HG02642 (cell line): ENCODE measurements at regions not wholly inside any gene's neighbourhood (a gene's known extent, or its start where the extent isn't known, plus 50 kb on each side); places are given as distances from the start of the nearest gene placed in this dataset.
"Not testable (repeated sequence)": the region's sequence is repeated elsewhere in the genome, so short reads cannot be mapped to it uniquely, and the experiment has no call there.

Source experiments
- ATAC-seq: cut with Tn5 transposase; IDR thresholded peaks from one replicate; pipeline ENCODE4 v1.9.1; 2021; ENCODE audit warnings: mild to moderate bottlenecking; ENCODE audit not compliant: unreplicated experiment, poor library complexity

DNA sequence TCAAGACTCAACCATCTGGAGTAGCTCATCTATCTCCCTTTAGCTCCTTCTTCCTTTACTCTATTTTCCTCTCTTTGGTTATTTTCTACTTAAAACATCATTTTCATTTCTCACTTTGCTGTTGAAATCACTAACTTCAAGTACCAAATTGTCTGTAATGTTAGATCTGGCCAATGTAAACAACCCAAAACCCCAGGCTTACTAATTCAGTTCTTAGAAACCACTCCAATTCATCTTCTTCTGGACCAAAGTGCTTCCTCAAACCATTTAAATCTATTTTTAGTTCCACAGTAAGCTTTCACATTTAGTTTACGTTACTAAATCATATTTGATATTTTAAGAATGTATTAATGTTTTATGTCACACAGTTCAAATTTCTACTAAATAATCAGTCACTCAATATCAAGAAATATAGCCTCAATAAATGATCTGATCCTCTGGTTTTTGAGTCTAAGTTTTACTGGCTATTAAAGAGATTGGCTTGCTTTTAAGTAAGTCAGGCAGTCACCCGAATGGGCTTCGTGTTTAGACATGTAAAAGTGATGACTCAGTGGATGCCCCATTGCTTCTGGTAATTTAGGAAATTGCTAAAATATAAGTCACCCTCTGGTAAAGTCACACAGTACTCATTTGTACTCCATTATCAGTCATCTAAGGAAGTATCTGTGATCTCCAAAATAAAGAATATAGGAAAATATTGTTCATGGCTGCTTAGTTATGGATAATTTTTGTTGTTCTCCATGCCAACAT lies 527.2 kb upstream of the SOX11 start:
- no peak for ATAC-seq

DNA sequence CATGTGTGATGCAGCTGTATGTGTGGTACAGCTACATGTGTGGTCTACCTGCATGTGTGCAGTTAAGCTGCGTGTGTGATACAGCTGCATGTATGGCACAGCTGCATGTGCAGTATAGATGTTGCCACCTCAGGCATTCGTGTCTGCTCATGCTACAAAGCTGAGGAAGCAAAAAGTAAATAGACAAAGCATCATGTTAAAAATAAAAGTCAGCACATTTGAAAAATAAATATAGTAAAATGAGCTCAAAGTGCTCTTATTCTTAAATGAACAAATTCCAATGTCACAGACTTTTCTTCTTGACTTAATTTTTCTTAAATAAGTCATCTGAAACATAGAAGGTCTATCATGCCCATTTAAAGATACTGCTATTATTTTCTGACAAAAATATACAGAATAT lies 519.3 kb upstream of the SOX11 start:
- no peak for ATAC-seq

DNA sequence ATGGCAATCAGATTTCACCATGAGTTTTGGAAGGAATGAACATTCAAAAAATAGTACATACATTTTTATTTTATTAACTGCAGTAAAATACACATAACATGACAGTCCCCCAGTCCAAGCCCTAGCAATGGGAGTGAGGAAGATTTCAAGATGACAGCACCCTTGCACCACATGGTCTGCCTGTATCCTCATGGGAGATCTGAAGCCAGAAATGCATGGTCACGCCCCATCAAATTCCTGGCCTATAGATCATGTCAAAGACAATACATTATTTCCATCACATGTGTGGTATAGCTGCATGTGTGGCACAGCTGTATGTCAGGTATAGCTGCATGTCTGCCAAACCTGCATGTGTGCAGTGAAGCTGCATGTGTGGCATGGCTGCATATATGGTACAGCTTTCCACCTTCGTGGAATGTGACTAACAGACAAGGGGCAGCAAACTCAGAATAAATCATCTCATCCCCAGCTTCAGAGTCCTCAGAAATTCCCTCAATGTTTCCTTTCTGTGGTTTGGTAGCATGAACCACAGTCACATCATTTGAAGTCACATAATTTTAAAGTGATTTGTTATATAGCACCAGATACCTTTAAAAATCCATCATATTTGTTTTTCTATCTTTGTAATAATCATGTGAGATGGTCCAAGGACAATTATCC lies 518.2 kb upstream of the SOX11 start:
- no peak for ATAC-seq

DNA sequence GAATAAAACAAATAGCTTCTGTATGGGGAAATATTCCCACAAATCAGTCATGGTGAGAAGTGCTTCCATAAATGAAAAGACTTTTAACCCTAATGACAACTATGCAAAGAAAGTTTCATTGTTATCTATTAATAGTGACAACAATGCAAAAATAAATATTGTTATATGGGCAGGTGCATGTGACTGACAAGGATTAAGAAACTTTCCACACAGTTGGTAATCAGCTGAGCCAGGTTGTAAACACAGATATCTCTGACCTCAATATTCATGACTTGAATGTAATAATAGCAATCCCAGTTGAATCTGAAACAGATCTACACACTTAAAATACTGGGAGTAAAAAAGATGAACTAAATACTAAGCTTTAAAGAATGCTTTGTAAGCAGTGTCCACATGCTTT lies 517.0 kb upstream of the SOX11 start:
- no peak for ATAC-seq

DNA sequence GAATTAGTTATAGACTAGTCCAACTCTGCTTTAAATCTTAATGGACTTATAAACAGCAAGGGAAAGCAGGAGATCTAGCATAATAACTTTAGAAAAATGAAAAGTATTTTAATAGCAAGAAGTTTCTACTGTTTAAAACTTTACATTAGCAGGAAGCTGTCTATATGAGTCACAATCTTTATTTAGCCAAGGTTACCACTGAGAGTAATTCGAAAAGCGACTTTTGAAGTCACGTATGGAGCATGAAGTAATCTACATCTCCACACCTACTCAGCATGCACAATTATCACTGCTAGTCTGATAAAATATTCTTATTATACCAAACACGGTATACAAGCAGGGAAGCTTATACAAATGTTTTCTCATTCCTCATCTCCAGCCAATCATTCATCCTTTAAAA lies 515.4 kb upstream of the SOX11 start:
- ATAC-seq, result no peak

DNA sequence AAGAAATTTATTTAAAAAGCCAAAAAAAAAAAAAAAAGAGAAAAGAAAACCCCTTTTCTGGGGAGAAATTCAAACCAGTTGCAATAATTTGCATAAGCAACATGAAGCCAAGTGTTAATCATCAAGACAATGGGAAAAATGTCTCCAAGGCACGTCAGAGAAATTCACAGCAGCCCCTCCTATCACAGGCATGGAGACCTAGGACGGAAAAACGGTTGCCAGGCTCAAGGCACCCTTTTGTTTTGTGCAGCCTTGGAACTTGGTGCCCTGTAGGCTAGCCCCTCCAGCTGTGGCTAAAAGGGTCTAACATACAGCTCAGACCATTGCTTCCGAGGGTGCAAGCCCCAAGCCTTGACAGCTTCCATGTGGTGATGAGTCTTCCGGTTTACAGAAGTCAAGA lies 509.2 kb upstream of the SOX11 start:
- no peak for ATAC-seq

DNA sequence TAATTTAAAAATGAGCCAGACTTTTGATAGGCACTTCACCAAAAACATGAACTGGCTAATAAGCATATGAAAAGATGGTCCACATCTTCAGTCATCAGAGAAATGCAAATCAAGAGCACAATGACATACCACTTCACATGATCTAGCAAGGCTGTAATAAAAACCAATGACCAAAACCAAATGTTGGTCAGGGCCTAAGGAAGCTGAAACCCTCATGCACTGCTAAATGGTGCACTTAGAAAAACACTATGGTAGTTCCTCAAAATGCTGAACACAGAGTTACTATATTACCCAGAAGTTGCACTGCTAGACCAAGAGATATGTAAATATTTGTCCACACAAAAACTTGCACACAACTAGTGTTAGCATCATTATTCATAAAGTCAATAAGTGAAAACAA lies 504.9 kb upstream of the SOX11 start:
- ATAC-seq, result no peak

DNA sequence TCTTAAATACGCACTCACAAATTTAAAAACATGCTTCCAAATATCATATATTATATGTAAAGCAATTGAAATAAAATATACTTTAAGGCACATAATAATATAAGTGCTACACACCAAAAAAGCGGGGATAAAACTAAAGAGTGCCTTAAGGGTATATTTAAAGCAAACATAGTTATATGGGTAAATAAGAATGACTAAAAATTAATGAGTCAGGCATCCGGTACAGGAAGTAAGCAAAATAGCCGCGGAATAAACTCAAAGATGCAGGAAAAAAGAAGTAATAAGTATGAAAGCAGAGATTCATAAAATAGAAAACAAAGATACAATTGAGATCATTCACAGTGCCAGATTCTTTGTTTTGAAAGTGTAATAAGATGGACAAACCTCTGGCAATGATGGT lies 503.5 kb upstream of the SOX11 start:
- ATAC-seq, result no peak

DNA sequence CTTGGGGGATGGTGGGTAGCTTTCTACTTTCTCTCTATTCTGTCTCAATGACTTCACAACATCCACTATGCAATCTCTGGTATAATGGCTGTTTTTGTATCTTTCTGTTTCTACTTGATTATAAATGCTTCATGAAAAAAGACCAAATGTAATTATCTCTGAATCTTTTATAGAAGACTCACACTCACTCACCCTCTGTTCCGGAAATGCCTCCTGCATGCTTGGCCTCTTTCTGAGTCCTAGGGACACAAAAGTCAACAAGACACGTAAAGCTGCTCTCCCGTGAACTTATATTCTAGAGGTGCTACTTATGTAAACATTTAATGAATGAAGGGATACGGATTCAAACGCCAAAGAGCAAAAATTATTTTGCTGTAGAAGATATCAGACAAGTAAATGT lies 502.2 kb upstream of the SOX11 start:
- no peak for ATAC-seq

DNA sequence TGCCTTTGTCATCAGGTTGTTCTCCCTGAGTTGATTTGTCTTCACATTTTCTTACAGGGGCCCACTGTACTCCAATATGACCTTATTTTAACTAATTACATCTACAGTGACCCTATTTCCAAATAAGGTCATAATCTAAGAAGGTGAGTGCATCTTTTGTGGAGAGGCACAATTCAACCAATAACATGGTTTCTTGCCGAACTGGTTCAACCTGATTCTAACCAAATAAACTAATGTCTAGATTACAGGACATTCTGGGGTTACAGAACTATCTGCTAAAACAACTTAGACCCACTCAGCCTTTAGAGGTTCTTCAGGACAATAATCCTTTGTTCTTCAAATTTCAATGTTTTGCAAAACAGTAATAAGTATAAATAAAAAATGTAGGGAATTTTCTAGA lies 496.5 kb upstream of the SOX11 start:
- no peak for ATAC-seq

DNA sequence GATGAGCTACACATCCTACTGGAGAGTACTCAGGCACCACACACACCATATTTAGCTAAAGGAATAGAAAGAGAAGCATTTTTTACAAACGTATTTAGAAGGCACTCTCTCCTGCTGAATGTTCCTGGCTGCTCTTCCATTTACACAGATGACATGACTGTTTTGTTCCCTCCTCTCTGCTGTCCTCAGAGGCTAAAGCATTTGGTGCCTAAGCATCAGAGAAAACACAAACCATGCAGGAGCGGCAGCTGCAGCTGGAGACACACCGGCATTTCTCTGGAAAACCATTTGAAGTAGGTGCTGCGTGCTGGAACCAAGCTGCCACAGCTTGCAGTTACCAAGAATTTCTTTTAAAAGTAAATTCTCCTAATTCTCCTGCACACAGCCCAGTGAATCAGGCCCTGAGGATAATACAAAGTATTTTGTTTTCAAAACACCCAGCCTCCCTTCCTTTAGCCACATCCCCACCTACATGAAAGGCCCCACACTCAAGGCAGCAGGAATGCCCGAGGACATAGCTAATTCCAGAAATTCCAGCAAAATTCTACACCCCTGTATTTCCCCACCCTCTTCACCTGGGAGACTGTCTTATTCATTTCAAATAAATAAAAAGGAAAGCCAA lies 488.9 kb upstream of the SOX11 start:
- ATAC-seq, result no peak

DNA sequence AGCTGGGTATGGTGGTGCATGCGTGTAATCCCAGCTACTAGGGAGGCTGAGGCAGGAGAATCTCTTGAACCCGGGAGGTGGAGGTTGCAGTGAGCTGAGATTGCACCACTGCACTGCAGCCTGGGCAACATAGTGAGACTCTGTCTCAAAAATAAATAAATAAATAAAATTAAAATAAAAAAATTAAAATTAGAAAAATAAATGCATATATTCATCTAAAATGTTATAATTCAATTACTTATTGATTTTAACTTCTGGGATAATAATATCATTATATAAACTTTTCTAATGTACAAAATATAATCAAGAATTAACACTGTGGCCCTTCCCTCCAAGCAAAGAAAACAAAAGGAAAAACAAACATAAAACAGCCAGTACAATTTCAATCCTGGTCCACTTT lies 485.4 kb upstream of the SOX11 start:
- ATAC-seq, result not testable (repeated sequence)

DNA sequence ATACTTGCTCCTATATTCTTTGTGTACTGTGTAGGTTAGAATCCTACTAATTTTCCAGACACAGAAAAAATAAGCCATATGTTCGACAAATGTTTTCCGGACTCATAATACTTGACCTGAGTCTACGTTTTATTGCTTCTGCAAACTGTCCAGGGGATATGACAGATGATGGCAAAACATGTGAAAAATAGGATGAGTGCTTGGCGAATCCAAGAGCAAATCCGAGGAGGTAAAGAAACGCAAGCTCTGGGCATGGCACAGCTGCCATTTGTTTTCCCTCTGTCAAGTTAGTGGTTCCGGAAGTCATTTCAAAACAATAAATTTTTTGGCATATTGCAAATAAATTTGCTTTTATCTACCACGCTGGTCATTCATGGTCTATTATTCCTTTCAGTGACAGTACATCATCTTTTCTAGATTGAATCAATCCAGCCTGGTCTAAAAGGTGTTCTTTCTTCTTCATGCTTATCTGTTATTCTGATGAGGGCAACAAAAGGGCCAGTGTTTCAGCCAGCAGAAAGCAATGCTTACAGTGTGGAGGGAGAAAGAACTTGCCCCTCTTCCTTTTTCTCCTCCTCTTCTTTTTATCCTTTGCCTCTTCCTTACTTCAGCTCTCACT lies 476.1 kb upstream of the SOX11 start:
- no peak for ATAC-seq

DNA sequence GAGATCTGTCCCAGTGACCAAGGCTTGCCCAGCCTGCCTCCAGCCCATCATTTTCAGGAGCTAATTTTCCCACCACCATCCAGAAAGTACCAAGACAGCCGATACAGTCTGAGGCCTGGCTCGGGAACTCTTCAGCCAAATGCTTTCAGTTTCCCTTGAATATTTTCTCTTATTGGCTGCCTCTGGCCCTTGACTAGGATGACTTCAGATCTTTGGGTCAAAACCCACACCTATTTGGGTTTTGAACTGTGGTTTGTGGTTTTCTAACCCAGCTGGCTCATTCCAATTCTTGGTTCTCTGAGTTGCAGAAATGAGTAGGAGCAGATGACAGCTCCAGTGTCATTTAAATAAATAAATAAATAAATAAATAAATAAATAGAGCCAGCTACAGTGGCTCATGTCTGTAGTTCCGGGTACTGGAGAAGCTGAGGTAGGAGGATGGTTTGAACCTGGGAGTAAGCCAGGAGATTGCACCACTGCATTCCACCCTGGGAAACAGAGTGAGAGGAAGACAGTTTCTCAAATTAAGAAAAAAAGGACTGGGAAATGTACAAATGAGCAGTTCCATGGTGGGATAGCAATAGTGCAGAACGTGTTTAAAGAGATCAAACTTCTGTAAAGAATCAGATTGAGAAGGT lies 465.0 kb upstream of the SOX11 start:
- ATAC-seq, result no peak

DNA sequence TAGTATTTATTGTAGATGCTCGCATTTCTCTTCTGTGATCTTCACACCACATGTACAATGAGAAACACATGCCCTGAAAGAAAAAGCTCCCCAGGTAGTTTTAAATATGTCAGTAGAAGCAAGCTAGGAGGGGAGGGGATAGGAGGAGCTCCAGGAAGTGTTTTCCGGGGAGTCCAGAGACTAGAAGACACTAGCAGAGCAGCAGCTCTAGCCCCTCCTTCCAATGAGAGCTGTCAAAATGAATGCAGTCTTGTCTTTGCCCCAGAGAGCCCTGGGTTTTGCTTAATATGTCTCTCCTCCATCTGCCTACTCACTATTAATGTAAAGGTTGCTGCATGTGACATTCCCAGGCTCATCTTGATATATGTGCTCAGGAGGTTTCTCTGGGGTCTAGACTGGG lies 462.6 kb upstream of the SOX11 start:
- ATAC-seq, result no peak

DNA sequence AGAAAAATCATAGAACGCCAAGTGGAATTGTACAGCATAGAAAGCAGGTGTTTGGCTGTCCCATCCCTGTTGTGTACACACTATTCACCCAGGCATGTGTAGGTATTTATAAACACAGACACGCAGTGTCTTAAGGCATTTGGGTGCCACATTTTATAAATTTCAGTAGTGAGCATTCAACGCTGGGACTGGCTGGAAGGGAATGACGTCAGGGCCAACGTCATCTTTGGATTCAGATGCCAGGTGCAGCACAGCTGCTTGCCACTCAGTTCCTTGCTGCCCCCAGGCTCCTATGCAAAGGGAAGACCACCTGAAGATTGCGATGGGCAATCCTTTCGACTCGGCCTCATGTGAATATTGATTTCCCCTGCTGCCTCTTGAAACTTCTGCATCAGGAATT lies 461.7 kb upstream of the SOX11 start:
- no peak for ATAC-seq

DNA sequence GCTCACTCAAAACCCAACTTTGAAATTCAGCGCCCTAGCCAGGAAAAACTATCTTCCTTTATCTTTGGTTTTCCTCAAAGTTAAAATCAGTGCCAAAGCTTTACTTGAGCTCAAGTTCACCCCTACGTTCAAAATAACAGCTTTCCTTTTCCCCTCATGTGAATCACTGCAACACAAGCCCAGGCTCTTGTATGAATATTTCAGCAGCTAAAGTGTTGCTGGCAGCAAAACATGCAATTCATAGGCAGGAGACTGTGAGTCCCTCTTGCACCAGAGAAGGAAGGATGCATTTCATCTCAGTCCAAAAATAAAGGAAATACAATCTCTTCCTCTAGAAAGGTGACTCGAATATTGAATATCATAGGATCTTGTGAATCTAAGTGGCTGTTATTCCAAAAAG lies 461.3 kb upstream of the SOX11 start:
- ATAC-seq, result no peak

DNA sequence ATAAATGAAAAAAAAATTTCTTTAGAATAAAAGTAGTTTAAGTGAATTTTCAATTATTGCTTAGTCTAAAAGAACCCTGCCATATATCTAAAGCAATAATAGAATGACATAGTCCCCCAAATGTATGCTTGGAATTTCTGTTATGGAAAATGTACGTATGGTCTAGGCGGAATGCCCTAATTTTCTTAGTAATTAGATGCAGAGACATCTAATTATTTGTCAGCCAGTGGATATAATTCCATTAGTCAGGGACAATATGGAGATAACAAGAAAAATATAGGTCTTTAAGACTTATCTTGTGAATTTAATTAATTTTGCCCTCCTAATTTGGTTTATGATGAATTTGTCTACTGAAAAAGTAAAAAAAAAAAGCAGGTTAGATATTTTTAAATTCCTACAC lies 460.9 kb upstream of the SOX11 start:
- no peak for ATAC-seq

DNA sequence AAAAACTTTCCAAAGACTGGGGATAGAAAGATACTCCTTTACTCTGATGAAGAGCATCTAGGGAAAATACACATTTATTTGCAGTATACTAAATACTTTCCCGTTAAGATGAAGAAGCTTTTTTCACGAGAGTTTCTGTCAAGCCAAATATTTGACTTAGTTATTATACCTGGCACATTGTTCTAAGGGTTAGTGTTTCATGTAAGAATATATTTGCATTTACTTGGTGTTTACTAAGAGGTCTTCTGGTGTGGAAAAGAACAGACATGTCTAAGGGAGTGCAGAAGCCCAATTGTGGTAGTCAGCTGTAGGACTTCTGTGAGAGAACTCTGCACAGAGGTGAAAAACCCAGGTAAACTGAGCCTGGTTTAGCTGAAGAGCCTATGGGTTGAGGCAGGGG lies 457.6 kb upstream of the SOX11 start:
- no peak for ATAC-seq

DNA sequence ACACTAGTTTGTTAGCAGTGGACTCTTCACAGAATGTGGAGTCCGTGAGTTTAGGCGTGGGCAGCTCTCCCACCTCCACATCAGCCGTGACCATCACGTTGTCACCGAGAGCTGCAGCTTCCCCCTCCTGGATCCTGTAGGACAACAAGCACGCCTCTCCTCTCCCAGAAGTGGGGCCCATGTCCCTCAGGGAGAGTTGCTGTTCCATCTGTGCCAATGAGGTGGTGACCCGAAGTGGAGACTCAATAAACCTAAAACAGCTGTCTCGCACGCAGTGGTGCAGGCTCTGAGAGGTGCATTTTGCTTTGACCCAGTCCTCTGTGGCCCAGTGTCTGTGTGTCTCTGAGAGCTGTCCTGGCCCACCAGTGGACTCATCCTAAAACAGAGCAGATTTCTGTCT lies 456.5 kb upstream of the SOX11 start:
- no peak for ATAC-seq

DNA sequence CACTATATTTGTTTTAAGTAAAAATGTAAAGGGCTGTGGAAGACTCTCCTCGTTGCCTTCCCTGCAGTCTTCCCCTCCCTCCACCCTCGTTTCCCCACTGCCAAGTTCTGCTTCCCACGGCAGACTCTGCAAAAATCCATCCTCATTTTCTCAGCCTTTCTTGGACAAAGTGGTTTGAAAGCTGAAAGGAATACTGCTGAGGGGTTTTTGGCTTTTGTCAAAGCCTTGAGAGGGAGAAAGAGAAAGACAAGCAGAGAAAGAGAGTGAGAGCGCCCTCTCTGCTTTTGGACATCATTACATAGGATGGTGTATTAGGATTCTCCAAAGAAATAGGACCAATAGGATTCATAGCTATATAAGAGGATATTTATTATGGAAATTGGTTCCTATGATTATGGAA lies 455.9 kb upstream of the SOX11 start:
- ATAC-seq, result no peak
